Suprapubic skin (tissue), 4 donors: ENCODE measurements at regions not wholly inside any gene's neighbourhood (a gene's known extent, or its start where the extent isn't known, plus 50 kb on each side); places are given as distances from the start of the nearest gene placed in this dataset.

Experiments used
- DNase-seq, 2 donors: peaks; one replicate each; pipeline ENCODE4 v3.0.0-alpha.2; 2019; ENCODE audit warnings: low spot score in 2 of 2
- H3K27ac ChIP-seq: fragments of 200-600 bp; sonication (generic); one replicate; pipeline ENCODE4 v1.5.1; 2019
- H3K27me3 ChIP-seq: fragments of 200-600 bp; sonication (generic); one replicate; pipeline ENCODE4 v1.5.1; 2019
- H3K36me3 ChIP-seq: fragments of 200-600 bp; sonication (generic); one replicate; pipeline ENCODE4 v1.5.1; 2019
- H3K4me1 ChIP-seq: fragments of 200-600 bp; sonication (generic); one replicate; pipeline ENCODE4 v1.5.1; 2019
- H3K4me3 ChIP-seq: fragments of 200-600 bp; sonication (generic); one replicate; pipeline ENCODE4 v1.5.1; 2019; ENCODE audit warnings: mild to moderate bottlenecking
- H3K9me3 ChIP-seq: fragments of 200-600 bp; sonication (generic); one replicate; pipeline ENCODE4 v1.5.1; 2019
- CTCF ChIP-seq, 2 donors: fragments of 200-600 bp in 1 of 2; fragments of 450-650 bp in 1 of 2; sonication (generic) in 1 of 2; IDR thresholded peaks; one replicate each; pipeline ENCODE4 v1.5.1; 2016 to 2019; ENCODE audit warnings: antibody characterized with exemption in 2 of 2, mild to moderate bottlenecking in 1 of 2, moderate library complexity in 1 of 2
- EP300 ChIP-seq: sonication (generic); formaldehyde crosslinking; IDR thresholded peaks from one replicate; pipeline ENCODE4 v1.6.1; 2017; ENCODE audit warnings: antibody characterized with exemption
- POLR2A ChIP-seq, 2 donors: fragments of 450-650 bp; IDR thresholded peaks; one replicate each; pipeline ENCODE4 v1.6.1; 2017; ENCODE audit warnings: antibody characterized with exemption in 2 of 2, mild to moderate bottlenecking in 2 of 2, moderate library complexity in 2 of 2
- POLR2AphosphoS5 ChIP-seq, 3 donors: sonication (generic); formaldehyde crosslinking; IDR thresholded peaks; one replicate each; pipeline ENCODE4 v1.6.1; 2017; ENCODE audit warnings: antibody characterized with exemption in 3 of 3
- WGBS: methylation state at CpG from one replicate; pipeline ENCODE4 v1.1.5; 2018; 5-methylcytosine and 5-hydroxymethylcytosine counted together

- Histone ChIP-seq H3K27ac (no peak overlapping the region), H3K9me3 (no peaks in the 10 kb centered on the region), H3K27me3 (peaks cover 73% of the 10 kb centered on the region), H3K4me3 (no peak overlapping the region), H3K4me1 (peaks cover 4% of the 10 kb centered on the region), H3K36me3 (no peaks in the 10 kb centered on the region)
- 87% methylated on average over 7 of the region's 7 CpGs for WGBS
- DNase-seq, result no peak
- TF ChIP-seq POLR2AphosphoS5 (IDR thresholded peaks at IDR 0.05) (no peak), EP300 (no peak), CTCF (IDR thresholded peaks at IDR 0.05) (no peak), POLR2A (IDR thresholded peaks at IDR 0.05) (no peak)
Measured at GRCh38 chr11:70823771-70824170, 425.4 kb downstream of the CTTN start.

- H3K27ac ChIP-seq, result no peak overlapping the region
- no peak overlapping the region for H3K4me3 ChIP-seq
- H3K9me3 ChIP-seq, result no peaks in the 10 kb centered on the region
- 16% methylated on average over 17 of the region's 17 CpGs for WGBS
- TF ChIP-seq CTCF (IDR thresholded peaks at IDR 0.05), result no peak
- TF ChIP-seq POLR2AphosphoS5 (IDR thresholded peaks at IDR 0.05), result no peak
- no peak for TF ChIP-seq POLR2A (IDR thresholded peaks at IDR 0.05)
- no peak for TF ChIP-seq EP300
- H3K4me1 ChIP-seq, result peaks cover 4% of the 10 kb centered on the region
- H3K27me3 ChIP-seq, result peaks cover 72% of the 10 kb centered on the region
- H3K36me3 ChIP-seq, result no peaks in the 10 kb centered on the region
- no peak for DNase-seq
Measured at GRCh38 chr11:70824605-70825245, 426.4 kb downstream of the CTTN start.

- H3K4me3 ChIP-seq, result peak overlapping the region; percentile 27
Measured at GRCh38 chr11:70825893-70826540, 426.4 kb downstream of the SHANK2 start.

GRCh38 chr11:70826541-70827335 is 425.6 kb downstream of the SHANK2 start:
- TF ChIP-seq CTCF (IDR thresholded peaks at IDR 0.05) (no peak), POLR2A (IDR thresholded peaks at IDR 0.05) (no peak), POLR2AphosphoS5 (IDR thresholded peaks at IDR 0.05) (no peak), EP300 (no peak)
- no peak overlapping the region for H3K27ac ChIP-seq
- H3K4me3 ChIP-seq, result peak overlapping the region; percentile 27
- 28% methylated on average over 29 of the region's 35 CpGs for WGBS
- peaks cover 74% of the 10 kb centered on the region for H3K27me3 ChIP-seq
- peaks cover 4% of the 10 kb centered on the region for H3K4me1 ChIP-seq
- no peaks in the 10 kb centered on the region for H3K9me3 ChIP-seq
- no peaks in the 10 kb centered on the region for H3K36me3 ChIP-seq
- no peak for DNase-seq

More at GRCh38 chr11:70825893-70826540, 426.4 kb downstream of the SHANK2 start:
- TF ChIP-seq POLR2AphosphoS5 (IDR thresholded peaks at IDR 0.05), result no peak
- no peak for TF ChIP-seq EP300
- no peak for TF ChIP-seq POLR2A (IDR thresholded peaks at IDR 0.05)
- no peak for TF ChIP-seq CTCF (IDR thresholded peaks at IDR 0.05)
- Histone ChIP-seq H3K4me1 (peaks cover 4% of the 10 kb centered on the region), H3K27me3 (peaks cover 70% of the 10 kb centered on the region), H3K36me3 (no peaks in the 10 kb centered on the region), H3K9me3 (no peaks in the 10 kb centered on the region), H3K27ac (no peak overlapping the region)
- 33% methylated on average over 21 of the region's 21 CpGs for WGBS
- DNase-seq, result no peak

- Histone ChIP-seq H3K27ac (no peak overlapping the region), H3K4me1 (peaks cover 4% of the 10 kb centered on the region), H3K27me3 (peaks cover 73% of the 10 kb centered on the region), H3K9me3 (no peaks in the 10 kb centered on the region), H3K4me3 (no peak overlapping the region), H3K36me3 (no peaks in the 10 kb centered on the region)
- 45% methylated on average over 11 of the region's 20 CpGs for WGBS
- no peak for DNase-seq
- TF ChIP-seq CTCF (IDR thresholded peaks at IDR 0.05) (no peak), POLR2A (IDR thresholded peaks at IDR 0.05) (no peak), EP300 (no peak), POLR2AphosphoS5 (IDR thresholded peaks at IDR 0.05) (no peak)
Measured at GRCh38 chr11:70828593-70829082, 423.7 kb downstream of the SHANK2 start.
